COLO668 (cell line): ENCODE measurements at regions not wholly inside any gene's neighbourhood (a gene's known extent, or its start where the extent isn't known, plus 50 kb on each side); places are given as distances from the start of the nearest gene placed in this dataset.

Source experiments
- DNase-seq: peaks from one replicate; lab custom pipeline; 2025; ENCODE audit not compliant: unreplicated experiment; lab: John Stamatoyannopoulos, UW

DNA sequence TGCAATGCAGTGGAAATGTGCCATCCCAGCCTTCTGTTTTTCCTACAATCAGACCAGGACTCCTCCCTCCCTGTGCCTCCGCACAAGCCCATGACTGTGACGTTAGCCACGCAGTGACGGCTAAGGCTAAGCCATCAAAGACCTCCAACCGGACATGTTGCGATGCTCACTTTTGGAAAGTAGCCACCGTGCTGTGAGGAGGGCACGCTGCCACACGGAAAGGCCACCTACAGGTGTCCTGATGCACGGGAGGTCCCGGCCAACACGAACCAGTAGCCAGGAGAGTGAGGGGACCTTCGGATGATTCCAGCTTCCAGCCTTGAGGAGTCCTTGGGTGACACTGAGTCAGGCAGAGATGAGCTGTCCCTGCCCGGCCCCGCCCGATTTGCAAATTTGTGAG is 53.9 kb downstream of the FOXL1 start:
- no peak for DNase-seq

DNA sequence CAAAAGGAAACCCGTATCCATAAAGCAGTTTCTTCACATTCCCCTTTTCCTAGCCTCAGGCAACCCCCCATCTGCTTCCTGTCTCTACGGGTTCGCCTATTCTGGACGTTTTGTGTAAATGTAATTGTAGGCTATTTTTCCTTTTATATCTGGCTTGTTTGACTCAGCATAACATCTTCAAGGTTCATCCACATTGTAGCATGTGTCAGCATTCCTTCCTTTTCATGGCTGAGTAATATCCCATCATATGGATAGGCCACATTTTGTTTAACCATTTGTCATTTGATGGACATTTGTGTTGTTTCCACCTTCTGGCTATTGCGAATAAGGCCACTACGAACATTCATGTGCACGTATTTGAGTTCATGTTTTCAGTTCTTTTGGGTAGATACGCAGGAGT is 54.6 kb downstream of the FOXL1 start:
- DNase-seq, result no peak

- DNase-seq, result no peak
Measured at GRCh38 chr16:86634292-86634691, 55.9 kb downstream of the FOXL1 start.

DNA sequence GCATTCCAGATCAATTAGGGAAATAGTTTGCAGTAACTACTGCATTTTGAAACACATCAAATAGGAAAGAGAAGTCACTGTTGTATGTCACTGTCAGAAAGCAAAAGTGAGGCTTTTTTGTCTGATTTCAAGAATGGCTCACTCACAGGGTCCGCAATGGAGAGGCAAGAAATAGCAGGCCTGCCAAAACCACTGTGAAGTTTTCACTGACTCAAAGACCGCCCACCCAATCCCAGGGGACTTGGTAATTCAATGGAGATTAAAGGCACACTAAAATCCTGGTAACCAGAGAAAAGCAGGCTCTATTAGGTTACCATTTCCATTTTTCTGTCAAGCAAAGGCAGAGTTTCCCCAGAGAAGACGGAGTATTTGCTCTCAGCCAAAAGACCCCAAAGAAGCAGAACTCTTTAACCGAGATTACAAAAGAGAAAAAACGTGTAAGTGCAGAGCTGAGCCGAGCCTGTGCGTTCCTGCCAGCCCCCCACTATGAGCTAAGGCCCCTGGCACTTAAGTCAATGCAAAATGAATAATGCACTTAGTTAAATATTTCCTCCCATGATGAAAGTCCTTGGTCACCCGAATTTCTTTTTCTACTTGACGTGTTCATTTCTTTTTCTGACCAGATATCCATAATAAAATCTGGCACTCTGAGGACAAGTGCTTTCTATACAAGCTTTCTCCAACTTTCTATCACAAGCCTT is 57.0 kb downstream of the FOXL1 start:
- DNase-seq, result no peak

- DNase-seq, result no peak
Measured at GRCh38 chr16:86635926-86636325, 57.6 kb downstream of the FOXL1 start.

- DNase-seq, result no peak
Measured at GRCh38 chr16:86637744-86638143, 59.4 kb downstream of the FOXL1 start.

DNA sequence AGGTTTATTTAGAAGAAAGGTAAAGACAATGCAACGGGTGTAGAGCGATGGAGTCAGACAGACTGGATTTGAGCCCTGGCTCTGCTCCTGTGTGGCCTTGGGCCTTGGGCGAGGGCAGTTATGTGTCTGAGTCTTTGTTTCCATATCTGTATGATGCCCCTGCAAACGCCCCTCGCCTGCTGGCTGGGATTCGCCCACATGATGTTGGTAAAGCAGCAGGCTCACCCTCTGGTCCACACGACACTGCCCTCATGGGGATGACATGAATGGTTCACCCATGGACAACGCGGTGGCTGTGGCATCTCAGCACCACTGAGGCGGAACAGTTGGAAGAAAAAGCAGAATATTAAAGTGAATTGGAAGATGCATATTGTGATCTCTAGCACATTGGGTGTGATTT is 60.3 kb downstream of the FOXL1 start:
- no peak for DNase-seq

- no peak for DNase-seq
Measured at GRCh38 chr16:86639354-86639753, 61.0 kb downstream of the FOXL1 start.

GRCh38 chr16:86640265-86640843 is 62.0 kb downstream of the FOXL1 start:
- no peak for DNase-seq

- no peak for DNase-seq
Measured at GRCh38 chr16:86642087-86642486, 63.7 kb downstream of the FOXL1 start.

GRCh38 chr16:86643671-86644070 is 65.3 kb downstream of the FOXL1 start:
- DNase-seq, result no peak

GRCh38 chr16:86647561-86647960 is 69.2 kb downstream of the FOXL1 start:
- no peak for DNase-seq

GRCh38 chr16:86649875-86650274 is 71.5 kb downstream of the FOXL1 start:
- no peak for DNase-seq

GRCh38 chr16:86651013-86651627 is 72.8 kb downstream of the FOXL1 start:
- DNase-seq, result no peak

GRCh38 chr16:86651823-86652222 is 73.5 kb downstream of the FOXL1 start:
- no peak for DNase-seq

DNA sequence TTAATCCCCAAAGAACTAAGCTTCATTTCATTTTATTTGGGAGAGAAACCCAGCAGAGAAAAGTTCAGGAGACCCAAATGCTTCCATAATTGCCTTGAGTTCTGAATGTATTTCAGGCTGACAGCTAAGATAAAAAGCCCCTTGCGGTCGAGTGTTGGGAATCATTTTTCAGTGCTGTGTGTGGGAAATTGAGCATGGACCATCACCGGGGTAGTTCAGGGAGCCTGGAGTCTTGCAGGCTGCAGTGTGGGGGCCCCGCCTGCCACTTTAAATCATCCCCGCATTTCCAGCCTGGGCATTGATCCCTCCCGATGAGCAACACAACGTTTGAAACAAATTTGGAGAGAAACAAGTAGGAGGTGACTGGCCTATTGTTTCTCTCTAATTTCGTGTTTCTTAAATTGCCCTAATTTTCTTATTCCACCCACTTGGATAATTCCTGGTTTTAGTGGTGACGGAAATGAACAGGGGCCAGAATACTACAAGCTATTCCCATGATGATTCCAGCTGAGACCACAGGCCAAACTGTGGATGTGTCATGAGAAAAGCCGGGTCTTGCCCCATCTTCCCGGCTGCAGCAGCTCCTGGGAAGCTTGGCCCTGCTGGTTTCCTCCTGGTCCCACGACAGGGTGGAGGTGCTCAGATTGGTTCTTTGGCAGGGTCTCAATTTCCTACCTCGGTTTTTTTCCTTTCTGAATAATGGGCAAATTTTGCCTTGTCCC is 75.1 kb downstream of the FOXL1 start:
- DNase-seq, result no peak

DNA sequence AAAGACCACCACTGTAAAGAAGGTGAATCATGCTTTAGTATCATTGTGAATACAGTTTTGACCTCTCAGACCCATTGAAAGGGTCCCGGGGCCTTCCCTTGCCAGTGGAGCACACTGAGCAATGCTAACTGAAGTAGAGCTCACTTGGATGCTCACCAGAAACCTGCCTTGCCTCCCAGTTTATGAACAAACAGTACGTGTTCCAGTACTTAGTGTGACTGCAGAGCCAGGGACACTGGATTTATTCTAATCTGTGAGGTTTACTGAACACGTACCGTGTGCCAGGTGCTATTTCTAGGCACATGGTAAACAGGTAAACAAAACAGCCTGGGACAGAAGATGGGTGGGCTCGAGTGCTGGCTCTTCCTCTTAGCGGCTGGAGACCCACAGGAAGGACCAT is 79.6 kb downstream of the FOXL1 start:
- no peak for DNase-seq

- no peak for DNase-seq
Measured at GRCh38 chr16:86660623-86661022, 82.3 kb downstream of the FOXL1 start.

DNA sequence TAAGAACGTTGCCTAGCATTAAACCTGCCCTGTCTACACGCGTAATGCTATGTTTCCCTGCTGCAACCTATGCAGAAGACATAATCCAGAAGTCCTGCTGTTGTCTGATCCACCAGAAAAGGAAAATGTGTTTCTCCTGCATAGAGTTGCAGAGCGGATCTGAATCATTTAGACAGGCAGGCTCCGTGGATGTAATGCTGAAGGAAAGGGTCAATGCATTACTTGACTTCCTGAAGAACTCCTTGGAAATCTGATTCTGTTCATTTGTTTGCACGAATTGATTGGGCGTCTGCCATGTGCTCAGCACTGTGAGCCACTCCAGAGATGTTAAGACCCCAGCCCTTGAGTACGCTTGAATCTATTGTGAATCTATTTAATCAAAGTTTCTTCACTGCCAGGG is 83.4 kb downstream of the FOXL1 start:
- DNase-seq, result no peak

- DNase-seq, result no peak
Measured at GRCh38 chr16:86662195-86662594, 83.8 kb downstream of the FOXL1 start.

DNA sequence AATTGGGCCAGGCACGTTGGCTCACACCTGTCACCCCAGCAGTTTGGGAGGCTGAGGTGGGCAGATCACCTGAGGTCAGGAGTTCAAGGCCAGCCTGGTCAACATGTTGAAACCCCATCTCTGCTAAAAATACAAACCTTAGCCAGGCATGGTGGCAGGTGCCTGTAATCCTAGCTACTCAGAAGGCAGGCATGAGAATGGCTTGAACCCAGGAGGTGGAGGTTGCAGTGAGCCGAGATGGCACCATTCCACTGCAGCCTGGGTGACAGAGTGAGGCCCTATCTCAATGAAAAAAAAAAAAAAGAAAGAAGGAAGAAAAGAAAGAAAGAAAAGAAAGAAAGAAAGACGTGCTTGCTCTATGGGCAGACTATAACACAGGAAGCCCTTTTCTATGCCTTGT is 84.4 kb downstream of the FOXL1 start:
- no peak for DNase-seq
